VCaP (cell line): ENCODE measurements at regions not wholly inside any gene's neighbourhood (a gene's known extent, or its start where the extent isn't known, plus 50 kb on each side); places are given as distances from the start of the nearest gene placed in this dataset.

Experiments used
- H3K27ac ChIP-seq: fragments of 450-650 bp; 2 replicates; pipeline ENCODE4 v1.5.1; 2017
- TF ChIP-seq, protein P1 (sequence below): fragments of 450-650 bp; conservative IDR thresholded peaks from 2 replicates; pipeline ENCODE4 v1.5.1; 2017; ENCODE audit warnings: mild to moderate bottlenecking, moderate library complexity

DNA sequence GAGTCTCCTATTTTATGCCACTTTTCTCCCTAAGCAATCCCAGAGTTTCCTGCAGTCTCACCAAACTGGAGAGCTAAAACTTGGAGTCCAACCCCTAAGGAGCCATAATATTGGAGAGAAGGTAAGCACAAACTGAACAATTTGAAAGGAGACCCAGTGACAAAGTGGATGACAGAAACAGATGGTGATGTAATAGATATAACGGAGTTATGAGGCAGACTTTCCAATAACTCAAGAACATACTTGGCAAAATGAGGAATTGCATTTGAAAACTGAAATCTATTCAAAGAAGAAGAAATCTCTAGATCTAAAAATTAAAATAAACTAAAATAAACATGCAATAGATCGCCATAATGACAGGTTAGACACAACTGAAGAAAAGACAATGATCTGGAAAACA is 200.9 kb upstream of the MIR17HG start:
- H3K27ac ChIP-seq: no peak overlapping the region
- TF ChIP-seq, protein P1, sequence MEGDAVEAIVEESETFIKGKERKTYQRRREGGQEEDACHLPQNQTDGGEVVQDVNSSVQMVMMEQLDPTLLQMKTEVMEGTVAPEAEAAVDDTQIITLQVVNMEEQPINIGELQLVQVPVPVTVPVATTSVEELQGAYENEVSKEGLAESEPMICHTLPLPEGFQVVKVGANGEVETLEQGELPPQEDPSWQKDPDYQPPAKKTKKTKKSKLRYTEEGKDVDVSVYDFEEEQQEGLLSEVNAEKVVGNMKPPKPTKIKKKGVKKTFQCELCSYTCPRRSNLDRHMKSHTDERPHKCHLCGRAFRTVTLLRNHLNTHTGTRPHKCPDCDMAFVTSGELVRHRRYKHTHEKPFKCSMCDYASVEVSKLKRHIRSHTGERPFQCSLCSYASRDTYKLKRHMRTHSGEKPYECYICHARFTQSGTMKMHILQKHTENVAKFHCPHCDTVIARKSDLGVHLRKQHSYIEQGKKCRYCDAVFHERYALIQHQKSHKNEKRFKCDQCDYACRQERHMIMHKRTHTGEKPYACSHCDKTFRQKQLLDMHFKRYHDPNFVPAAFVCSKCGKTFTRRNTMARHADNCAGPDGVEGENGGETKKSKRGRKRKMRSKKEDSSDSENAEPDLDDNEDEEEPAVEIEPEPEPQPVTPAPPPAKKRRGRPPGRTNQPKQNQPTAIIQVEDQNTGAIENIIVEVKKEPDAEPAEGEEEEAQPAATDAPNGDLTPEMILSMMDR: no peak

GRCh38 chr13:91148098-91148497 is 199.4 kb upstream of the MIR17HG start:
- TF ChIP-seq, protein P1: no peak
- no peak overlapping the region for H3K27ac ChIP-seq

GRCh38 chr13:91151921-91152320 is 195.6 kb upstream of the MIR17HG start:
- no peak overlapping the region for H3K27ac ChIP-seq
- TF ChIP-seq, protein P1: no peak

- H3K27ac ChIP-seq: no peak overlapping the region
- TF ChIP-seq, protein P1: no peak
Observed at GRCh38 chr13:91153372-91153771, 194.1 kb upstream of the MIR17HG start.

- no peak overlapping the region for H3K27ac ChIP-seq
Observed at GRCh38 chr13:91154558-91155353, 192.7 kb upstream of the MIR17HG start.

DNA sequence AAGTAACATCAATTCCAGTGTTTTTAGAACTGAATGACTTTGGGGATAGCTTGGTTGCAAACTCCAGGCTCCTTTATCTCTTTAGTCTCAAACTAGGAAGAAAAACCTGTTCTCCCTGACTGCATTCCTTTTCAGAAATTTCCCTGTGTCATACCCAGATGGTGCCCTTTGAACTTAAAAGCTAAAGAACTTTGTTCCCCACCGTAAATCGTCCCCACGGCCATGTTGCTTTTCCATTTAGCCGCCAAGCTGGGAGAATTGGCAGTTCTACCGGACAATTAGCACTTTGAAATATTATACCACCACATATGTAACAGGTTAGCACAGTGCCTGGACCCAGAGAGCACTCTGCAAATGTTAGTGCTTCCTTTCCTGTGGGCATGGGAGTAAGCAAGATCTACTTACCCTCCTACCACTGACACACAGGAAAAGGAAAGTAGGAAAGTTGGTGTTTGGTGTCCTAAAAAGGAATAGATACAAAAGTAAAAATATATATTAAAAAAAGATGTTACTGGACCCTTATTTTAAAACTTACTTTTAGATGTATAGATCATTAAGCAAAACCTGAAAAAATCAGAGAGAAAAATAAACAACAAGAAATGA is 191.9 kb upstream of the MIR17HG start:
- no peak overlapping the region for H3K27ac ChIP-seq
- TF ChIP-seq, protein P1: no peak

More at GRCh38 chr13:91154558-91155353, 192.7 kb upstream of the MIR17HG start:
- TF ChIP-seq, protein P1: no peak

- TF ChIP-seq, protein P1: no peak
- H3K27ac ChIP-seq: no peak overlapping the region
Observed at GRCh38 chr13:91157273-91158016, 190.0 kb upstream of the MIR17HG start.
